Transverse colon (tissue), 4 donors: ENCODE measurements at regions not wholly inside any gene's neighbourhood (a gene's known extent, or its start where the extent isn't known, plus 50 kb on each side); places are given as distances from the start of the nearest gene placed in this dataset.

Source experiments
- POLR2A ChIP-seq: fragments of 450-650 bp; IDR thresholded peaks from one replicate; pipeline ENCODE4 v1.6.1; 2016; ENCODE audit warnings: antibody characterized with exemption, mild to moderate bottlenecking, moderate library complexity
- POLR2AphosphoS5 ChIP-seq, 3 donors: sonication (generic); formaldehyde crosslinking; IDR thresholded peaks; one replicate each; pipeline ENCODE4 v1.6.1; 2016; ENCODE audit warnings: antibody characterized with exemption in 3 of 3
- TF ChIP-seq, protein P1 (sequence below), 5 experiments: fragments of 200-600 bp in 3 of 5; fragments of 450-650 bp in 2 of 5; sonication (generic) in 3 of 5; IDR thresholded peaks; 1 replicate in 2 of 5; 2 replicates in 3 of 5; pipeline ENCODE4 v1.5.1; 2016 to 2017; ENCODE audit warnings: antibody characterized with exemption in 5 of 5, inconsistent platforms in 3 of 5, mild to moderate bottlenecking in 2 of 5, moderate library complexity in 1 of 5

DNA sequence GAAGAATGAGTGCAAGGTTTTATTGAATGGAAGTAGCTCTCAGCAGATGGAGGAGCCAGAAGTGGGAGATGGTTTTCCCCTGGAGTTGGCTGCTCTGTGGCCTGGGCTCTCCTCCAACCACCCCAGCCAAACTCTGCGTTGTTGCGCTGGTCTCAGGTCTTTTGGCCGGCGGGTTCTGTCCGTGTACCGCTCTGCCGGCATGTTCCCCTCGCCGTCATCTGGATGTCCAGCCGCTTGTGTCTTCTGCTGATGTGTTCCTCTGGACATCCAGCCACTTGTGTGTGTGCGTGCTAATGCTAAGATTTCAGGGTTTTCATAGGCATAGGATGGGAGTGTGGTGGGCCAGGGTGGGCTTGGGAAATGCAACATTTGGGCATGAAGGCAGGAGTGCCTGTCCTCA lies 1311.3 kb upstream of the TMEFF2 start:
- TF ChIP-seq, protein P1, sequence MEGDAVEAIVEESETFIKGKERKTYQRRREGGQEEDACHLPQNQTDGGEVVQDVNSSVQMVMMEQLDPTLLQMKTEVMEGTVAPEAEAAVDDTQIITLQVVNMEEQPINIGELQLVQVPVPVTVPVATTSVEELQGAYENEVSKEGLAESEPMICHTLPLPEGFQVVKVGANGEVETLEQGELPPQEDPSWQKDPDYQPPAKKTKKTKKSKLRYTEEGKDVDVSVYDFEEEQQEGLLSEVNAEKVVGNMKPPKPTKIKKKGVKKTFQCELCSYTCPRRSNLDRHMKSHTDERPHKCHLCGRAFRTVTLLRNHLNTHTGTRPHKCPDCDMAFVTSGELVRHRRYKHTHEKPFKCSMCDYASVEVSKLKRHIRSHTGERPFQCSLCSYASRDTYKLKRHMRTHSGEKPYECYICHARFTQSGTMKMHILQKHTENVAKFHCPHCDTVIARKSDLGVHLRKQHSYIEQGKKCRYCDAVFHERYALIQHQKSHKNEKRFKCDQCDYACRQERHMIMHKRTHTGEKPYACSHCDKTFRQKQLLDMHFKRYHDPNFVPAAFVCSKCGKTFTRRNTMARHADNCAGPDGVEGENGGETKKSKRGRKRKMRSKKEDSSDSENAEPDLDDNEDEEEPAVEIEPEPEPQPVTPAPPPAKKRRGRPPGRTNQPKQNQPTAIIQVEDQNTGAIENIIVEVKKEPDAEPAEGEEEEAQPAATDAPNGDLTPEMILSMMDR (IDR thresholded peaks at IDR 0.05): no peak
- no peak for TF ChIP-seq POLR2A
- TF ChIP-seq POLR2AphosphoS5 (IDR thresholded peaks at IDR 0.05): no peak
